ENCODE measurements at regions not wholly inside any gene's neighbourhood (a gene's known extent, or its start where the extent isn't known, plus 50 kb on each side); places are given as distances from the start of the nearest gene placed in this dataset.

DNA sequence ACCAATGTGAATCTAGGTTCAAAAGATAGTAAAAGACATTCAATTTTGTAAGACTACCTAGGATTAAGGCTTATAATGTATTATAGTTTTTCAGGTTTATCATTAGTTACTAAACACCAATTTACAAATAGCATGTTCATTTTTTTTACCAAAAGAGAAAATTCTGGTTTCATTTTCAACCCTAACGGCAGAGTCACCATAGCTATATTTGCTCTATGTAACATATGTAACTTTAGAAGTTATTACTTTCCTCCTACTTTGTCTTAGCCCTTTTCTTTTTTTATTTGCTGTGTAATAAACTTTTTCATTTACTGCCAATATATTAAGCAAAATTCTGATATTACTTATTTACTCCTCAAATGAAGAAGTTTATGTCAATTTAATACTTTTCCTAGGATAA, 639.6 kb downstream of the ARAP2 start:
- no peak for DNase-seq

GRCh38 chr4:35608205-35608604, 636.1 kb downstream of the ARAP2 start:
- no peak for DNase-seq

GRCh38 chr4:35614120-35614519, 630.2 kb downstream of the ARAP2 start:
- DNase-seq, result no peak

DNA sequence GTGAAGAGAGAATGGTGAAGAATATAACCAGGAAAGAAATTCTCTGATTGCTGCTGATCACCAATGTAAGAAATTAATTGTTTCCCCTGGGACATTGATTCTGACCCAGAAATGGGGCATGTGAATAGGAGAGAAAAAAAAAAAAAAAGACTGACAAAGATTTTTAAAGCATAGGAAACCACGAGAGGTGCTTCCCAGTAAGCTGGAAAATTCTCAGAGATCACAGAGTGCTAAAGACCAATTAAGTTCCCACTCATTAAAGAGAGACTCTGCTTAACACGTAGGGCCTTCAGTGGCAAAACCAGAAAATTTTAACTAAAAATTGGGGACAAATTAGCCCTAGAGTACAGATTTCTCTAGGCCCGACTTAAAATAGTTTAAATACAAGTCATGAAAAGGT, 604.4 kb downstream of the ARAP2 start:
- no peak for DNase-seq

GRCh38 chr4:35643661-35644060, 600.7 kb downstream of the ARAP2 start:
- no peak for DNase-seq

GRCh38 chr4:35644591-35644990, 599.7 kb downstream of the ARAP2 start:
- no peak for DNase-seq

DNA sequence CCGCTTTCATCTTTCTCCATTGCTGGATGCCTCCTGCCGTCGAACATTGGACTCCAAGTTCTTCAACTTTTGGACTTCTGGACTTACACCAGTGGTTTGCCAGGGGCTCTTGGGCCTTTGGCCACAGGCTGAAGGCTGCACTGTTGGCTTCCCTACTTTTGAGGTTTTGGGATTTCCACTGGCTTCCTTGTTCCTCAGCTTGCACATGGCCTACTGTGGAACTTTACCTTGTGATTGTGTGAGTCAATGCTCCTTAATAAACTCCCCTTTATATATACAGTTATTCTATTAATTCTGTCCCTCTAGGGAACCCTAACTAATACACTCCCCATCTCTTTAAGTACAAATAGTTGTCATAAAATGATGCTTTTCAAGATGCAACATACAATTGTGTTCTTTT, 595.3 kb downstream of the ARAP2 start:
- DNase-seq, result no peak

DNA sequence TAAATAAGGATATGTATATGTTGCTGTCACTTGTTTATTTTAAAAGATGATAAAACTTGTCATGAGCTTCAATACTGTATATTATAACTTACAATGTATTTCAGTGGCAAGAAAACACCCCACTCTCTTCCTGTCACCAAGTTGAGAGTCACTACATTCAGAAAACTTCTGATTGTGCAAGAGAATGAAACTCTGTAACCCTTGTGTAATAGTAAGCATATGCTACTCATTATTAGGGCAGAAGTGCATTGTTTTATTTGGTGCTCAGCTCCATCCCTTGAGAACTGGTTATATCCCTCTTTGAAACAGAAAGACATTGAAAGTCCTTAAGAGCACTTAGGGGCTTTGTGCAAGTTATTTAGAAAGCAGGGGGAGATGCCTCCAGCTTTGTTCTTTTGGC, 594.5 kb downstream of the ARAP2 start:
- DNase-seq, result no peak

GRCh38 chr4:35652197-35652596, 592.1 kb downstream of the ARAP2 start:
- DNase-seq, result no peak

DNA sequence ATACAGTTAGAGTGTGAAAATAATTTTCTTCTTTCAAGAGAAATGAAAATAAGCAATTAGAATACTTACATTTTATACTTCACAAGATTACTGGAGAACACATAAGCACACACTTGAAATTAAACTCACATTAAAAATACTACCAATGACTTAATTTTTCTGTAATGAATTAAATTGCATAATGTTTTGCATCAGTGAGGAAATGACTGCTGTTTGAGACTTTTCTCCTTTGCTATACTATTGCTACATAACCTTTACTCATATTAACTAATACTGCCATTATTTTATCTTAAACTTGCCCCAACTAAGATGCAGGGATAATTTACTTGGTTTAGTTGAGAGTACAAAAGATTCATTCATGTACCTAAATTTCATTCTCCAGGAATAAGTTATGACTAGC, 590.9 kb downstream of the ARAP2 start:
- no peak for DNase-seq

DNA sequence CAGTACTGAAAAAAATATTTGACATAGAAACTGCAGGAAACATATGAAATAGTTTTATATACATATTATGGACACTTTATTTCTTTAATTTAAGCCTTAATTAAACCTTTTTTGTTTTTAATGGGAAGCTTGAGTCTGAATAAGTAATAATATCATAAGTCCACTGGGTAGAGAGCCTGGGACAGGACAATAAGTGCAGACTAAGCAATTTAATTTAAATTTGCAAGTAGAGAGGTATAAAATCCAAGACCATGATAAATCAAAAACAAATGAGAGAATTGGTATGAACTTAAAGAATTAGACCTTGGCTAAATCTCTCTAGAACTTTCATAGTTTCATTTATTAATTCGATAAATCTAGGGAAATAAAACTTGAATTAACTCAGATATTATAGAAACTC, 571.2 kb downstream of the ARAP2 start:
- no peak for DNase-seq

GRCh38 chr4:35684755-35685154, 559.6 kb downstream of the ARAP2 start:
- no peak for DNase-seq

- DNase-seq, result no peak
Observed at GRCh38 chr4:35689870-35690269, 554.4 kb downstream of the ARAP2 start.

DNA sequence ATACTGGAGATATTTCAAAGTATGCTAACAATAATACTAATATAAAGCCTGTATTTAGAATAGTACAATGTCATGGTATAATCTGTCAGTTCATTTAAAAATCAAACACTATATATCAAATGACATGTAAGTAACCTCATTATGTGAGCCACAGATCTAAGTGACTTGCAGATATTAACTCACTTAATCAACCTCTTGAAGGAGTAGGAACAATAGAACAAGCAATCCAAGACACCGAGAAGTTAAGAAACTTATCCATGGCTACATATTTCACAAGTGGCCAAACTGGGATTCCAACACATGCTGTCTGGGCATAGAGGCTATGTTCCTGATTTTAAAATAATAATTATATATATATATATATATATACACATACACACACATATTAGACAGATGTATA, 554.0 kb downstream of the ARAP2 start:
- DNase-seq, result no peak

DNA sequence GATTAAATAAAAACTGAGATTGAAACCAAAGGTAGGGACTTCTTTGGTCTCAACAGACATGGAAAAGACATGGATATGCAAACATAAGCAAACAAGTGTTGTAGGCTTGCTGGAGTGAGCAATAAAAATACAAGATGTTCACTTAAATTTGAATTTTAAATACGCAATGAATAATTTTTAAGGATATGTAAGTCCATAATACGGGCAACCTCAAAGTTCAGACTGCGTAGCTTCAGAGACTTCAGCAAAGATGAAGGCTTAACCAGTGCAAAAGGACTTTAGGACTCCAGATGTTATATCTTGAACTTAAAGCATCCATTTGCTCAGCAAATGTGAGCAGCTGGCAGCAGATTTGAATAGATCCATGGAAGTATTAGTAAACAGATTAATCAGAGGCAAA, 549.3 kb downstream of the ARAP2 start:
- no peak for DNase-seq

GRCh38 chr4:35695421-35695820, 548.9 kb downstream of the ARAP2 start:
- DNase-seq, result no peak

DNA sequence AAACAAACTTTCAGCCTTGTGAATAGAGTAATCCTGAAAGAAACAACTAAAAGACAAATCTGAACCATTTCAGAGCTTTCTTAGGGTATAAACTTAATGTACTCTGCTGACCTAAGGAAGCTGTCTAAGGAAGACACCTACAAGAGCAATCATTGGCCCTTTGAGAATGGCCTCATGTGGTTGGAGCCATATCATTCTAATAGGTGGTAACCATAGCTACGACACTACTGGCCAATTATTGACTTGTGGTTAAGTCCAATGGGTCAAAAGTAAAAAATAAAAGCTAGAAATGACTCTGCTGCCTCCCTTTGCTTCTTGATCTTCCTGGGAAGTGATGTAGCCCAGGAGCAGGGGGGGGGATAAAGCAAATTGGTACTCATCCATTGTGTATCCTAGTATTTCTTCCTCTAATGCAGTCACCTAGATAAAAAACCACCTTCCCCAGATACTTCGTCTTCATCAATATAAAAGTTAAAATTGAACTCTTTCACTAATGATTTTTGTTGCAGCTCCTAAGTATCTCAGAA, 547.0 kb downstream of the ARAP2 start:
- DNase-seq, result no peak

DNA sequence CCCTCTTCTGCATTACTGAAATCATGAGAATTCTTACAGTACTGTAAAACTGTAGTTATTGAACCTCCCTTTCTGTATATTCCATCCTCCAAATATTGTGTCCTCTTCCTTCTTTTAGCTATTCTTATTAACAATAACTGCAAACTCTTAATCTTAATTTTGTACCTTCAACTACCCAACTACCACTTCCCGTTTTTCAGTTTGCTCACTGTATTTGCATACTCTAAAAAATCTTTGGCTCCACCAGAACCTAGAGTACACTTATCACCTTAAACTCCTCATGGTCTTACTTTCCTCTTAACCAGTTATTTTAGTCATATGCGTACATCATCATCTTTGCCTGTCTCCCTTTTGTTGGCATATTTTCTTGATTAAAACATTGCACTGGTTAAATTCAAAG, 543.7 kb downstream of the ARAP2 start:
- DNase-seq, result no peak

DNA sequence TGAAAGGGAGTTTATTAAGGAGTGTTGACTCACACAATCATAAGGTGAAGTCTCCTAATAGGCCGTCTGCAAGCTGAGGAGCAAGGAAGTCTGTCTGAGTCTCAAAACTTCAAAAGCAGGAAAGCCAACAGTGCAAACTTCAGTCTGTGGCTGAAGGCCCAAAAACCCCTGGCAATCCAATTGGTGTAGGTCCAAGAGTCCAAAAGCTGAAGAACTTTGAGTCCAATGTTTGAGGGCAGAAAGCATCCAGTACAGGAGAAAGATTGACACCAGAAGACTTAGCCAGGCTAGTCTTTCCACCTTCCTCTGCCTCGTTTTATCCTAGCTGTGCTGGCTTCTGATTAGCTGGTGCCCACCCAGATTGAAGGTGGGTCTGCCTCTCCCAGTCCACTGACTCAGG, 535.2 kb downstream of the ARAP2 start:
- no peak for DNase-seq

- DNase-seq, result no peak
Observed at GRCh38 chr4:35710343-35710742, 534.0 kb downstream of the ARAP2 start.

- DNase-seq, result no peak
Observed at GRCh38 chr4:35711127-35711526, 533.2 kb downstream of the ARAP2 start.

DNA sequence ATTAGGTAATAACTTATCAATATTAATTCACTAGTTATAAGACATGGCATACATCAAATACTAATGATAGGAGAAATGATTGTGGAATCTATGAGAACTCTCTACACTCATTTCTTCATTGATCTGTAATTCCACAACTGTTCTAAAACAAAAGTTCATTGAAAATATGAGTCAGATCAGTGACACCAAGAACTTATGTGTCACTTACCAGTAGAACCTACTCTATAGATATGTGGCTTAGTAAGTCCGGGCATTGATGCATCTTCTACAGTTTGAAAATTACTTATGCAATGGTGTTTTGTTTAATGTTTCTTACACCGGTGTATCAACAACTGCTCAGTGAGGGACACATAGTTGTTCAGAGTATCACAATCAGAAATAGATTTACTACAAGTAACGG, 520.3 kb downstream of the ARAP2 start:
- DNase-seq, result no peak

DNA sequence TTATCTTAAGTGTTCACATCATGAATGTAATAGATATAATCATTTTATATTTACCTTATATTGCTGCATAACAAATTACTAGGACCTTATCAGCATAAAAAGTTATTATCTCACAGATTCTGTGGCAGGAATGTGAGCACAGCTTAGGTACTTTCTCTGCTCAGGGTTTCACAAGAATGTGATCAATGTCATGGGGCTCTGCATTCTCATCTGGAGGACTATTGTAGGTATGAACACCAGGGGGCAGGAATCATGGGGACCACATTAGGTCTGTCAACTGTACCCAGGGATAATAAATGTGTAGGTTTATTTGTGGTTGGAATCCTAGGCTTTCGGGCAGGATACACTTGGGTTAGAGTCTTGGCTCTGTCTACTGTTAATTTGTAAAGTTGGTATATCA, 519.2 kb downstream of the ARAP2 start:
- DNase-seq, result no peak

DNA sequence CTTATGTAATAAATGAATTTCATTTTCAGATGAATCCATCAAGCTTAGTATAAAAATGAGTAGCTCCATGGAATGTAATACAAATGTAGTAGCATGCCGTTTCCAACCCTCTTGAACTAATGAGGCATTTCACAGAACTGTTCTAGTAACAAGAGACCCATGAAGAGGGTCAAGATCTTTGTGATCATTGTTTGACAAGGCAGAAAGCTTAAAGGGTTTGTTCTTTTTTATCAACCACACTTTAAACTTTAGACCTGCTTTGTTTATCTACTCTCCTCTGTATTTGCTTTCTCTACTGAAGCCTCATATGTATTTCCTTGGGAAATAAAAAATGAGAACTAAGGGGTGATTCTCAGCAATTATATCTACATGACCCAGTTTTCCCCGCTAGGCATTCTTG, 513.9 kb downstream of the ARAP2 start:
- no peak for DNase-seq

GRCh38 chr4:35734381-35735098, 509.8 kb downstream of the ARAP2 start:
- DNase-seq, result no peak

Data from NCI-H774 (cell line).